ENCODE measurements at regions not wholly inside any gene's neighbourhood (a gene's known extent, or its start where the extent isn't known, plus 50 kb on each side); places are given as distances from the start of the nearest gene placed in this dataset.

DNA sequence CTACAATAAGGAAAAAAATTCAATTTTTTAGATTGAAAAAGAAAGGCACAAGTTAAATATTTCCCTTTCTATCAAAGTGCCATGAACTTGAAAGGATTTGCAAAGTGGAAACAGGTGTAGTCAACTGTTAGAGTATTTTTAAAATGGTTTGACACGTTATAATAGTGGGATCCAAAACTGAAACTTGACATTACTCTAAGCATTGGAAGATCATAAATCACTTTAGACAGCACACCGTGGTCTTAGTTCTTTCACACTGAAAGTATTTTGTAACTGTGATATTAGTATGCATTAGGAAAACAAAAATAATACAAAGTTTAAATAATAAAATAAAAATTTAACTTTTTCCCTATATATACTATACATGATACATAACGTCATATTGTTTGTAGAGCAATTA is 933.1 kb downstream of the EPHA3 start:
- TF ChIP-seq, protein P1, sequence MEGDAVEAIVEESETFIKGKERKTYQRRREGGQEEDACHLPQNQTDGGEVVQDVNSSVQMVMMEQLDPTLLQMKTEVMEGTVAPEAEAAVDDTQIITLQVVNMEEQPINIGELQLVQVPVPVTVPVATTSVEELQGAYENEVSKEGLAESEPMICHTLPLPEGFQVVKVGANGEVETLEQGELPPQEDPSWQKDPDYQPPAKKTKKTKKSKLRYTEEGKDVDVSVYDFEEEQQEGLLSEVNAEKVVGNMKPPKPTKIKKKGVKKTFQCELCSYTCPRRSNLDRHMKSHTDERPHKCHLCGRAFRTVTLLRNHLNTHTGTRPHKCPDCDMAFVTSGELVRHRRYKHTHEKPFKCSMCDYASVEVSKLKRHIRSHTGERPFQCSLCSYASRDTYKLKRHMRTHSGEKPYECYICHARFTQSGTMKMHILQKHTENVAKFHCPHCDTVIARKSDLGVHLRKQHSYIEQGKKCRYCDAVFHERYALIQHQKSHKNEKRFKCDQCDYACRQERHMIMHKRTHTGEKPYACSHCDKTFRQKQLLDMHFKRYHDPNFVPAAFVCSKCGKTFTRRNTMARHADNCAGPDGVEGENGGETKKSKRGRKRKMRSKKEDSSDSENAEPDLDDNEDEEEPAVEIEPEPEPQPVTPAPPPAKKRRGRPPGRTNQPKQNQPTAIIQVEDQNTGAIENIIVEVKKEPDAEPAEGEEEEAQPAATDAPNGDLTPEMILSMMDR (IDR thresholded peaks at IDR 0.05): no peak
- TF ChIP-seq POLR2A (IDR thresholded peaks at IDR 0.05): no peak
